ENCODE measurements at regions not wholly inside any gene's neighbourhood (a gene's known extent, or its start where the extent isn't known, plus 50 kb on each side); places are given as distances from the start of the nearest gene placed in this dataset.

GRCh38 chr10:26946102-26946811 is 85.5 kb upstream of the ABI1 start:
- no peak for TF ChIP-seq POLR2A (IDR thresholded peaks at IDR 0.05; ENCODE audit: low read length)
- no peak for TF ChIP-seq GATA1 (IDR thresholded peaks at IDR 0.05; ENCODE audit: low read depth, low read length)

Measured in erythroblast (primary cell).